Inflammatory macrophage treated with lipopolysaccharide for 1 hour (primary cell): ENCODE measurements at regions not wholly inside any gene's neighbourhood (a gene's known extent, or its start where the extent isn't known, plus 50 kb on each side); places are given as distances from the start of the nearest gene placed in this dataset.
"Not testable (repeated sequence)": the region's sequence is repeated elsewhere in the genome, so short reads cannot be mapped to it uniquely, and the experiment has no call there.

ENCODE experiments used
- DNase-seq, 2 donors: peaks; one replicate each; pipeline ENCODE4 v3.0.0-alpha.2; 2020 to 2022

DNA sequence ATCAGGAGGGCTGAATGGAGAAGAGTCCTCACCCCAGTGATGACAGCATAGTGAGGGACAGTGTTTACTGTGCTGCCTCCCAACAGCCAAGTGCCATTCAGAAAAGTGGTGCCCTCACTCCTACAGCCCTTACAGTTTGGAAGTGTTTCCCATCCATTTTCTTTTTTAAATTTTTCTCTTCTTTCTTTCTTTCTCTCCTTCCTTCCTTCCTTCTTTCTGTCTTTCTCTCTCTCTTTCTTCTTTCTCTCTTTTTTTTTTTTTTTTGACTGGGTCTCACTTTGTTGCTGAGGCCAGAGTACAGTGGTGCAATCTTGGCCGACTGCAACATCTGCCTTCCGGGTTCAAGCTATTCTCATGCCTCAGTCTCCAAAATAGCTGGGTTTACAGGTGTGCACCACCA lies 755.3 kb downstream of the UQCRFS1 start:
- DNase-seq, result no peak

DNA sequence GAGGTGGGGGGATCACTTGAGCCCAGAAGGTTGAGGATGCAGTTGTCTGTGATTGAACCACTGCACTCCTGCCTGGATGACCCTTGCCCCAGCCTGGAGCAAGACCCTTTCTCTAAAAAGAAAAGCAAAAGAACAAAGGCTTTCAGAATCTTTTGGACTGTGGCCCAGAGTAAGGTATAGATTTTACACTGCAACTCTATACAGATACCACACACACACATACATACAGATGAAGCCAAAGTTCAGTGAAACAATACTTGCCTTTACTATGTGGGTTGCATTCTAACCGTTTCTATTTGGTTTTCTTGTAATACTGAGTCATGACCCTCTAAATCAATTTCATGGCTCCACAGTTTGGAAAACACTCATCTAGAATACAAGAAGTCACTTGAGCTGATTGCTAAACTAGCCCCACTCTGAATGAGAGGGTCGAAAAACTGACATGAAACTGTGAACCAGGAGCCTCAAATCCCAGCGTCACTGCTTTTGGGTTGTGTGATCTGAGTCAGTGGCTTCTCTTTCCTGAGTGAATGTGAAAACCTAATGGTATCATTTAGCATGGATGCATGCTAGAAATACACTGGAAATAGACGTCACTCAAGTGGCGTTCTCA lies 756.1 kb downstream of the UQCRFS1 start:
- no peak for DNase-seq

DNA sequence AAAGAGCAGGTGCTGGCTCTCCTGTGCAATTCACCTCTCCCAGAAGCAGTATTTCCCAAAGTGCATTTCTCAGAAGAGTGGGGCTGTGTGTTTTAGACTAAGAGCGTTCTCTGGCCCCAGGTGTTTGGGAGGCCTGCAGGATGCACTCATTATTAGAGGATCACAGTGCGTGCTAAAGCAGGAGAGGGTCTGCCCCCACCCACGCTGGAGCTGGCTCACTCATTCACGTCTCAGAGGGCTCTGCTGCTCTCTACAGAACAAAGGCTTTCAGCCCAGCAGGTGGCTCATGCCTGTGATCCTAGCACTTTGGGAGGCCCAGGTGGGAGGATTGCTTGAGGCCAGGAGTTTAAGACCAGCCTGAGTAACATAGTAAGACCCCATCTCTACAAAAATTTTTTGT lies 756.7 kb downstream of the UQCRFS1 start:
- no peak for DNase-seq

DNA sequence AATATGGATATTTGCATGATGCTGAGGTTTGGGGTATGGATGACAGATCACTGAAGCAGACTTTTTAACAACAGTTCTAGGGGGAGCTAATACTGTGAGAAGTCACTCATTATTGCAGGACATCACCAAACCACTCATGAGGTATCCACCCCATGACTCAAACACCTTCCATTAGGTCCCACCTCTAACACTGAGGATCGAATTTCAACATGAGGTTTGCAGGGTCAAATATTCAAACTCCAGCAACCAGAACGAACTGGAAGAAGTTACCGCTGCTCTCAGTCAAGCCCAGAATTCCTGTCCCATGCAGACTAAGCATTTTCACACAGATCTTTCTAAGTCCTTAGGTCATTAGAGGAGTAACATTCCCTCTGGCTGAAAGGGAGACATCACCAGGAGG lies 758.9 kb downstream of the UQCRFS1 start:
- DNase-seq, result no peak

DNA sequence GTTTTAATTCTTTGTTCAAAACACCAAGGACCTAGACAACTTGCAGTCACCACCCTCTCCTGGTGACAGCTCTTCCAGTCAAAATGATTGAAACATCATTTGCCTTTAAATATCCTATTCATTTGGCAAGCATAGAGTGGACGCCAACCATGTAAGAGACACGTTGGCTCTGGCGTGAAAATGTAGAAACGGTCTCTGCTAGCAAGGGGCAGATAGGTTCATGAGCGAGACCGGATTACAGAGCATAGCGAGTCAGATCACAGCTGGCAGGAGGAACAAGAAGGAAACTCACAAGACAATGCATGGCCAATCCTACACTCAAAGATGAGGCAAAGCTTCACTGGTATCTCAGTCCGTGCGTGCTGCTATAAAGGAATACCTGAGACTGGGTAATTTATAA lies 759.5 kb downstream of the UQCRFS1 start:
- no peak for DNase-seq

DNA sequence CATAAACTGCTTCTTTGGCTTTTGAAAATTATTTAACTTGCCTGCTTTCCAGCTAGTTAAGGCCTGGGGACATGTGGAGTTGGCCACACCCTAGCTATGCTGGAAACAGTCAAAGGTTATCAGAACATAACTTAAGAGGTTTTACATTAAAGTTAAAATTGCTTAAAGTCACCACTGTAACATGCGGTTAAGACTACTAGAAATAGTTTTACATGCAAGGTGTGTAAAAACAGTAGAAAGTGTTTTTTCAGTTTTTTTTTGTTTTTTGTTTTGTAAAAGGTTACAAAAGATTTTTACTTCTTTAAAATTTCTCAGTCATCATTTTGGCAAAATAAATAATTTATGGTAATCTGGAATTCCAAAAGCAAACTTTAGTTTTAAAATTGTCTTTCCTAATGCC lies 763.1 kb downstream of the UQCRFS1 start:
- no peak for DNase-seq

DNA sequence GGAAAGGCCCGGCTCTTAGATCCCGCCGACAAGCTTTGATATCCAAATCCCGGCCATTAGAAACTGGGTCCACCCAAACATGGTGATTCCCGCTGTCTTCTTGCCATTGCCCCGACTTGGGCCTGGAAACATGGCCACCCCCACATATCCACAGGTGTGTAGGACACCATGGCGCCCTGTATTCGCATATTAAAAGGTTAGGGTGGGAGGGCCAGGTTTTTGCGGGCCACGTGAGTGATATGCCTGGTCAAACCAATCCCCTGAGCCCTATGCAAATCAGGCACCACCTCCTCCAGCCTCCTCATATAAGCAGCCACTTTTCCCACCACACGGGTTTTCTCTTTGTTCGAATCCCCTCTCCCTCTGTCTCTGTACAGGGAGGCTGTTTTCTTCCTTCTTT lies 766.4 kb downstream of the UQCRFS1 start:
- no peak for DNase-seq

DNA sequence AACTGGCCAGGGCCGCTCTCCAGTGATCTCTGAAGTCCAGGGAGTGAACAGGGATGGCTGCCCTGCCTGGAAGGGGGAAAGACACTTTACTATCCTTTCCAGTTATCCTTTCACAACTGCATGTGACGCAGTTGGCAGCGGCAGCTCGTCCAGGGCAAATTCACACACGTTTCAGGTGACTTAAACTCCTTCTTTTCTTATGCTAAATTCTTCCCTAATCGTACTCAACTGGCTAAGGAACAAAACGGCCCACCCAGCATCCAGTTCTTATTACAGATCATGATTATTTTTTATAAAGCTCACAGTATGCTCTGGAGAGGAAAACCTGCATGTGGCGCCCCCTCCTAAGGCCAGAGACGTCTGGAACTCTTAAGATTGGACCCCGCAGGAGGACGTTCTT lies 767.1 kb downstream of the UQCRFS1 start:
- no peak for DNase-seq

DNA sequence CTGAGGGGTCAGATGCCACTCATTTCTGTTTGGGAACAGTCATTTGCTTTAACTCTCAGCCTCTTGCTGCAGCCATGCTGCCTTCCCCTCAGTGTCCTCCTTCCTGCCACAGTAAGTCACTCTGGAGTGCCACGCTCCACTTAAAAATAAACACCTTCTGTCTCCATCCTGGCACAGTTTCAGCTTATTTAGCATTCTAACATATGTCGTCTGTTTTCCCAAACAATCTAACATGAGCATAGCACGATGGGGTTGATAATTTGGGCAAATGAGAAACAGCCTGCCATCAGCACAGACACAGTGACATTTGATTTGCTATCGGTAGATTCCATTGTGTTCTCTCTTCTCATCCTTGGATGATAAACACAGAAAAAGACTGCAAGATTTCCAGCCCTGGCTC lies 768.6 kb downstream of the UQCRFS1 start:
- DNase-seq, result no peak

DNA sequence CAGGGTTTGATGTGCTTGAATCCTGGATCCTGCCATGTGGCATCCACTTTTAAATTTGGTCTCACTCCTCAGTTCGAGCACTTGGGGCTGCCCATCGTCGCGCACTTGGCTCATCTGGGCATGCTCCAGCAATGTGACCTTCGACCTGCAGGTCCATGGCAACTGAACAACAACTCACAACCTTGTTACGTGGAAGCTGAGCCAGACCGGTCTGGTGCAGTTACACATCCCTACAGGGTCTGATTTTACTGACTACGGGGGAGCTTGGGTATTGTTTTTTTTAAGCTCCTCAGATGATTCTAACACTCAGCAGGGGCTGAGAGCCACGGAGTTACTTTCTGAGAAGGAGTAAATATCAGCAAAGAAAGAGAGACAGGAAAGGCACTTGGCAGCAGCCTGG lies 769.6 kb downstream of the UQCRFS1 start:
- no peak for DNase-seq

DNA sequence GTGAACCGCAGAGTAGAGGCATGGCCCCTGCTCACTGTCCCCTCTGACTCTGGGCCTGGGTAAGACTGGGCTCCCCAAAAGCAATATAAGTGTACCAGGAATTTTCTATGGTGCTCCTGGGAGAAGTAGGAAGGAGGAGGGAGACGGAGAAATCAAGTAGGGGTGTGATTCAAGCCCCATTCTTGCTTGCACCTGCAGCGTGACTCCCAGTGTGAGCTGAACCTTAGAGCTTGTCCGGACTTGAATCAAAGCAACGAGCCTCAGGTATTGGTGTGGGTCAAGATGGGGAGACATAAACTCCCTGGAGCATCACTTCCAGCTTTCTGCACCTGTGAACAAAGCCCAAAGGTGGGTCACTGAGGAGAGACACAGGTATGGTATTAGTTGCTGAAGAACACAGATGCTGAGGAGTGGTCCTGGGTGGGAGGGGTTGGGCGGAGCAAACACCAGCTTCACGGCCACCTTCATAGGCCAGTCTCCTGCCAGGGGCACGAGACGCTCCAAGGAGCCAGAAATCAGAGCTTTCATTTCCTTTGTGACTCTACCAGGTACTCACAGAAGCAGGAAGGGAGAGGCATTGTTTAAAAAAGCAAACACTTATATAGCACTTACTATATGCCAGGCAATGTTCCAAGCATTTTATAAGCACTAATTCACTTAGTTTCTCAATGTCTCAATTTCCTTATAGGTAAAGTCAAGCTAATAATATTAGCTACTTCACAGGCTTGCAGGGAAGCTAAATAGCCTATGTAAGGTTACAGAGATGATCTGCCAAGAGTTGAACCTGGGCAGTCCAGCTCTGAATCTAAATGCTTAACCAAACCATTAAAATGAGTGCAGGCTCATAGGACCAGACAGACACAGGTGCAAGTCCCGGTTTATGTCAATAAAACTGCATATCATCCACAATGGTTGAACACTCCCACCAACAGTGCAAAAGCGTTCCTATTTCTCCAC lies 775.3 kb downstream of the UQCRFS1 start:
- DNase-seq, result no peak

DNA sequence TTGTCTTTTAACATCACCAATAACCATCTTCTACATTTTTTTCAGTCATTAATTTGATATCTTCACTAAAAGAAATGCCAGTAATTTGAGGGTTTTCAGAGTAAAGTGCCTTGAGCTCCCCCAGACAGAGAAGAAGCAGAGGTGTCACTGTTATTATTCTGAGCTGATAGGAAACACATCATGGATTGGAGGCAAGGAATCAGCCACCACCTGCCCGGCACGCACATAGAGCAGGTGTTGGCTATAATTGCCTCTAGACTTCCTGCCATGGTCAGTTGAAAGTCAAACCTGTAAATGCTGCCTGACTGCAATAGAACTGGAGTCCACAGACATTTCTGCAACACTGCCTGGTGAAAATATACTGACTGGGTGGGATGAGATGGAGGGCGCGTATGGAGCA lies 776.6 kb downstream of the UQCRFS1 start:
- DNase-seq, result no peak

DNA sequence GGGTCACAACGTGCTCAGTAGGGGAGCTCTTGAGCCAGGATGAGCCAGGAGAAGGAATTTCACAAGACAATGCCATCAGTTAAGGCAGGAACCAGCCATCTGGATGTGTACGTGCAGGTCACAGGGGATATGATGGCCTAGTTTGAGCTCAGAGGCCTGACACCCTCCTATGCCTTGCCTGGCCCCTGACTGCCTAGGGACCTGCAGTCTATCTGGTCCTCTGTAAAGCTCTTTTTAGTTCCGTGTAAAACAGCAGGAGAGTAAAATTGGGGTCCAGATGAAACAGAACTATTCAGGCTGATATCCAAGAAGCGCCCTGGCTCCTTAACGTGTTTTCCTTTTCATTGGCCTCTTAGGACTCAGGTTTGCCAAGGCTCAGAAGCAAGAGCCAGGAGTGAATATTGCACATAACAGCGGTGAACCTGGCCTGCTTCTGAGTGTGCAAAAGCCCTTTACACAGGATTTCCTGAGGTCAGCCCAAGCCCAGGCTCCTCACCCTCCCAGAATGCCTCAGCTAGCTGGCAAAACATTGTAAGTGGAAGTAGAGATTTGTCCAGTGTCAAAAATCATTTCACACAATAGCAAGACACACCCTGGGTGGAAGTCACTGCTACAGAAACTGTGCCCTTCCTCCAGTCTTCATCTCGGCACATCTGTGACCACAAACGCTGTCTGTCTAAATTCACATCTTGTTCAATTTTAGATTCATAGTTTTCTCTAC lies 777.2 kb downstream of the UQCRFS1 start:
- DNase-seq, result no peak

DNA sequence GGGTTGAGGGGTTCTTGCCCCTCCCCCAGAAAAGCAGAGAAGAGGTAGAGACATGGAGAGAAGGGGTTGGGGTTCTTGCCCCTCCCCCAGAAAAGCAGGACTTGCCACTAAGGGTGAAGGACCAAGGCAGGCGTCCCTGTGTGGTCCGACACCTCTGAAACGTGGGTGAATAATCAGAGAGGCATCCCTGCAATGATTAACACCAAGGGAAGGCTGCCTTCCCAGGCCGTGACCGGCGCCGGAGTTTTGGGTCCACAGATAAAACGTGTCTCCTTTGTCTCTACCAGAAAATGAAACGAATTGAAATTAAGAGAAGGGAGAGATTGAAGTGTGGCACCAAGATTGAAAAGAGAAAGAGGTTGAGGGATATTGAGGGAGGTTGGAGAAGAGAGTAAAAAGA lies 778.2 kb downstream of the UQCRFS1 start:
- DNase-seq, result not testable (repeated sequence)

DNA sequence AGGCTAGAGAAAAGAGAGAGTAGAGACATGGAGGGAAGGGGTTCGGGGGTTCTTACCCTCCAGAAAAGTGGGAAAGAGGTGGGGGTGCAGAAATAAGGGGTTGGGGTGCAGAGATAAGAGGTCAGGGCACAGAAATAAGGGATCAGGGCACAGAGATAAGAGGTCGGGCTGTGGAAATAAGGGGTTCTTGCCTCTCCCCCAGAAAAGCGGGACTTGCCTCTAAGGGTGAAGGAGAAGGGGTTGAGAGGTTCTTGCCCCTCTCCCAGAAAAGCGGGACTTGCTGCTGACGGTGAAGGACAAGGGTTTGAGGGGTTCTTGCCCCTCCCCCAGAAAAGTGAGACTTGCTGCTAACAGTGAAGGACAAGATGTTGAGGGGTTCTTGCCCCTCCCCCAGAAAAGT lies 778.6 kb downstream of the UQCRFS1 start:
- not testable (repeated sequence) for DNase-seq

DNA sequence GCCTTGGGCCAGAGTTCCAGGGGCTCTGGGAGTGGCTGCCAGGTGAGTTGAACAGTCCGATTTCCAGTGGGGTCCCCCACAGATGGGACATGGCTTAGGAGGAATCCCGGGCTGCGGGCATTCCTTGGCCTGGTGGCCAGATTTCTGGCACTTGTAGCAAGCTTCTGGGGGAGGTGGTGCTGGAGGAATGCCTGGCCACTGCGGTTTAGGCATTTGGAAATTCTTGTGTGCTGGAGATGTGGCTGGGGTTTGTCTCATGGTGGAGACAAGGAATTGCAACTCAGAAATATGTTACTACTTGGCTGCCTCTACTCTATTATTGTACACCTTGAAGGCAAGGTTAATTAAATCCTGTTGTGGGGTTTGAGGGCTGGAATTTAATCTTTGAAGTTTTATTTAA lies 779.8 kb downstream of the UQCRFS1 start:
- DNase-seq, result not testable (repeated sequence)

DNA sequence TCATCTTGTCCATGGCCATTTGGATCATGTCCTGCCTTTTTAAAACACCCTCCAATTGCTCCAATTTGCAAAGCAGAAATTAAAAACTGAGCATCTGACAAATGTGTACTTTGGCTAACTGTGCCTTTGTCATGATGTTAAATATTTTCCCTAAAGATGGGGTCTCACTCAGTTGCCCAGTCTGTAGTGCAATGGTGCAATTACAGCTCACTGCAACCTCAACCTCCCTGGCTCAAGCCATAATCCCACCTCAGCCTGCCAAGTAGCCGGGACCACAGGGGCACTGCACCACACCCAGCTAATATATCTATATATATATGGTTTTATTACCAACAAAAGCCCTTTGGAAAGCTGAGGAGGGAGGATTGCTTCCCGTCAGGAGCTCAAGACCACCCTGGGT lies 782.7 kb downstream of the UQCRFS1 start:
- DNase-seq, result no peak

DNA sequence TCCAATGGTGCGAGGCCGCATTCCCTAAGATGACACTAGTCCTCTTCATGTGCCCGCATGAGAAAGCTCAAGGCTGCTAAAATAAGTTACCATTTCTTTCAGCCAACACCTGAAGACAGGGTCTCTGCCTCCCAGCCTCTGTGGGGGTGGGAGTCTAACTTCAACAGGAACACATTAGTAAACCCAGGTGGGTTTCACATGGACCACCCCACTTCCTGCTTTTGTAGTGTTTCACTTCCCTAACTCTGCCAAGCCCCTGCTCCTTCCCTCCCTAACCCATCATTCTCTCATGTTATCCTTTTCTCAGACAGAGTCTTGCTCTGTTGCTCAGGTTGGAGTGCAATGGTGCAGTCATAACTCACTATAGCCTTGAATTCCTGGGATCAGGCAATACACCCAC lies 783.6 kb downstream of the UQCRFS1 start:
- no peak for DNase-seq

DNA sequence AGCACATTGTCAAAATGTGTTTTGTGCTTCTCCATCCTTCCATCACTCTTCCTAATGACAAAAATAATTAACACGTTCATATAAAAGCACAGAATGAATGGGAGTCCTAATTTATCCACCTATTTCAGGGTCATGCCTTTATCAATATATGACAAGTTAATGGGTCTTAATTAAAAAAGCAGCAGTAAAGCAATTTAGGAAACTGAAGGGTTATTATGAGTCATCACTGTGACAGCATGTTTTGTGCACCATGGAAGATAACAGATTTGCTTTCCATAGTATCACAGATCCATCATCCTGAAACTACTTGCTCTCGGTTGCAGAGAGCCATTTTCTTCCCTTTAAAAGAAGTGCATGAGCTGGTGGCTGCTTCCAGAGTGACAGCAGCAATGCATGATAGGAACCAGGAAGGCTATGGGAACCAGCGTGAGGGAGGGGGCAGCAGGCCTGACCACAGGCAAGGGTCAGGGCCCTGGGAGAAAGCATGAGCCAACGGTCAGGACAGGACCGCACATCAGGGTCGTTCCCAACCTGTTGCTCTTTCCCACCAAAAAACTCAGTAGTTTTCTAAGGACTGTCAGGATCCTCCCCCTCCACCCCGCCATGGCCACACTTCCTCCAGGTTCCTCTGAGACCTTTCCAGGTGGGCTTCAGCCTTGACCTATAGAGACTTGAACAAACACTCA lies 784.1 kb downstream of the UQCRFS1 start:
- no peak for DNase-seq

DNA sequence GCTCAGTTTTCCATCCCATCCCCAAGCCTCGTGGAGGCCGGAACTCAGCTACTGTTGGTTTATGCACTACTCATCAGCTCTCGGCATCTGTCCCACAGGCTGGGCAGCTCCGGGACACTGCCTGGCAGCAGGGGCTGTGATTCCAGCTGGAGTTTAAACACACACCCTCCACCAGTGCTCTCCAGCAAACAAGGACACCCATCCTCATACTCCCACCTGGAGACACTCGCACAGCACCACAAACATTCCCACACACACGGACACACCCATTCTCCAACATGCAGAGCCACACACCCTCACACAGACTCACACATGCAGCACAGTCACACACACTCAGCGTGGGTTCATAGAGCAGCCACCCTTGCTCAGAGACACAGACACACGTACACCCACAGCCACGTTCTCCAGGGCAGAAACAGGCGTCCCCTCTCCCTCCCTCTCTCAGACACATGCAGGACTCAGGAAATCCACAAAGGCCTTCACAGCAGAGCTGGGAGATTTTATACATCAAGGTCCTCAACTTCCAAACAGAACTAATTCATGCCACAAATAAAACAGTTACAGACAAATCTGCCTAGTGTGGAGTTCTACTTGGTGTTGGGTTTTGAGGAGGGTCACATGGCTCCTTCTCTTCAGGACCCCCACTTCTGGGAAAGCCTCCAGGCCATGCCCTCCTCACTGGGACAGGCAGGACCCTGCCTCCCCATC lies 785.4 kb downstream of the UQCRFS1 start:
- DNase-seq, result no peak

DNA sequence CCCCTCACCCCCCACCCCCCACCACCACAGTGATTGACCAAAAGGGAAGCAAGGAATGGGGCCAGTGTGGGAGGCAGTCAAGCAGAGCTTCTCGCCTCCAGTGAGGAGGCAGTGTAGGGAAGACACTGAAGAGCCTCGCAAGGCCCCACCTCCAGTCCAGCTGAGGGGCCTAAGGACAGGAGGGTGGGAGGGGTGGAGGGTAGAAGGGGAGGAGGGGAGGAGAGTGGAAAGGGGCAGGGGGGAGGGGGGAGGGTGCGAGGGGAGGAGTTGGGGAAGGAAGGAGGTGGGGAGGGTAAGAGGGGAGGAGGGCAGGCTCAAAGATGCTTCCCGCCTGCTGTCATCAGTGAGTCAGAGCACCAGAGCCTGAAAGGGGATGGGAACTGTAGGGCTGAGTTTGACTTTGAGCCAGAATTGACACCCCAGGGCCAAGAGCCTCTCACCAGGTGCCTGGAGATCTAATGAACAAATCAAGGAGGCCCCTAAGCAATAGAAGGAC lies 786.2 kb downstream of the UQCRFS1 start:
- DNase-seq, result no peak

DNA sequence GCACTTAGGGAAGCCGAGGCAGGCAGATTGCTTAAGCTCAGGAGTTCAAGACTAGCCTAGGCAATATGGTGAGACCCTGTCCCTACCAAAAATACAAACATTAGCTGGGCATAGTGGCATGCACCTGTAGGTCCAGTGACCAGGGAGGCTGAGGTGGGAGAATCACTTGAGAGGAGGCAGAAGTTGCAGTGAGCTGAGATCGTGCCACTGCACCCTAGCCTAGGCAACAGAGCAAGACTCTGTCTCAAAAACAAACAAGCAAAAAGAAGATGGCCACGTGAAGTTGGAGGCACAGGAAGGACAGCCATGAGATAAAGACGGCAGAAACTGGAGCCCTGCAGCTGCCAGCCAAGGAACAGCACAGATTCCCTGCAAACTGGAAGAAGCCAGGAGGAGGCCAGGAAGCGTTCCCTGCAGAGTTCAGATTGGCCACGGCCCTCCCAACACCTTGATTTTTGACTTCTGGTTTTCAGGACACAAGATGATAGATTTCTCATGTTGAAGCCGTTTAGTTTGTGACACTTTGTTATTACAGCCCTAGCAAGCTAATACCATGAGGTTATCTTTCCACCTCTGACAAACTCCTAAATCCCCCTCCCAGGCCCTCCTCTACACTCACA lies 786.7 kb downstream of the UQCRFS1 start:
- no peak for DNase-seq
